NK-92 (cell line): ENCODE measurements at regions not wholly inside any gene's neighbourhood (a gene's known extent, or its start where the extent isn't known, plus 50 kb on each side); places are given as distances from the start of the nearest gene placed in this dataset.
"Not testable (repeated sequence)": the region's sequence is repeated elsewhere in the genome, so short reads cannot be mapped to it uniquely, and the experiment has no call there.

Experiments
- DNase-seq: peaks from one replicate; lab custom pipeline; 2025; ENCODE audit not compliant: unreplicated experiment; lab: John Stamatoyannopoulos, UW

DNA sequence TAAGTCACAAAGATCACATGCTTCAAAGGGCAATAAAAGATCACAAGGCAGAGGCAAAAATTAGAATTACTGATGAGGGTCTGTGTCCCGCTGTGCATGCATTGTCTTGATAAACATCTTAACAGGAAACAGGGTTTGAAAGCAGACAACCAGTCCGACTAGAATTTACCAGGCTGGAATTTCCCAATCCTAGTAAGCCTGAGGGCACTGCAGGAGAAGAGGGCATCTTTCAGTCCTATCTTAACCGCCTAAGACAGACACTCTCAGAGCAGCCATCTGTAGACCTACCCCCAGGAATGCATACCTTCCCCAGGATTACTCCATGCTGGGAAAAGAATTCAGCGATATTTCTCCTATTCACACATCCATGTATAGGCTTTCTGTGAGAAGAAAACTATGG is 465.8 kb upstream of the TMEFF2 start:
- DNase-seq, result not testable (repeated sequence)

DNA sequence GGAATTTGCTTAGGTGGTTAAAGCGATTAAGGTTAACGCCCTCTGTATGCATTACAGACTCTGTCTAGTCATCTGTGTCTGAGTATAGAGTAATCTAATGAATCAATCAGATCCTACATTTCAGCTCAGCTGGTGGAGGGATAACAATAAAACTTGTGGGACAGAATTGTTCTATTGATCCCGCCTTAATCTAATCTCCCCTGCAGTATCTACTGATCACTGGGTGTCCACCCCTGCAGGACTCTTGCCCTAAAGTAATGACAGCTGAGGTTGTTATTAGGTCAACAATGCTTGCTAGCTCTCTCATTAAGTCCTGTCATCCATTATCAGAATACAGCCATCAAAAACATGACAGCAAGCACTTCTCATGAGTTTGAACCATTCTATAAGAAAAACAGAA is 462.6 kb upstream of the TMEFF2 start:
- no peak for DNase-seq

- no peak for DNase-seq
These were observed 461.2 kb upstream of the TMEFF2 start for GRCh38 chr2:192655916-192656315.

- no peak for DNase-seq
These were observed 451.3 kb upstream of the TMEFF2 start for GRCh38 chr2:192645811-192646598.

- no peak for DNase-seq
These were observed 439.8 kb upstream of the TMEFF2 start for GRCh38 chr2:192634557-192634956.

GRCh38 chr2:192628017-192628416 is 433.3 kb upstream of the TMEFF2 start:
- no peak for DNase-seq

DNA sequence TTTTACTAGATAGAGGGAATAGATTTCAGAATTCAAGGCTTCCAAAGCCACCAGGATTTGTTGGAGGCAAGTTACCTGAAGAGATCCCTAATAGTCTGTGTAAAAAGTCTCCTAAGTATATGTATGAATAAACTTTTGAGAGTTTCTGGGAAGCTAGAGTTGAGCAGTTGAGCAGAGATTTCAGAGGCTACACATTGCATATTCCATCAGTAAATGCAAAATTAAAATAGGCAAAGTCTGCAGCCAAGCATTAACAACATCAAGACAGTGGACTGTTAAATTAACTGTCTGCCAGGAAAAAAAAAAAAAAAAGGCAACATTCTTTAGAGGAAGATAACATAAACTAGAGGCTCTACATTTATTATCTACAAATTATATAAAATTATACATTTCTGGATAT is 420.4 kb upstream of the TMEFF2 start:
- no peak for DNase-seq

GRCh38 chr2:192604295-192604694 is 409.6 kb upstream of the TMEFF2 start:
- DNase-seq, result no peak

- DNase-seq, result not testable (repeated sequence)
These were observed 403.9 kb upstream of the TMEFF2 start for GRCh38 chr2:192598649-192599048.

DNA sequence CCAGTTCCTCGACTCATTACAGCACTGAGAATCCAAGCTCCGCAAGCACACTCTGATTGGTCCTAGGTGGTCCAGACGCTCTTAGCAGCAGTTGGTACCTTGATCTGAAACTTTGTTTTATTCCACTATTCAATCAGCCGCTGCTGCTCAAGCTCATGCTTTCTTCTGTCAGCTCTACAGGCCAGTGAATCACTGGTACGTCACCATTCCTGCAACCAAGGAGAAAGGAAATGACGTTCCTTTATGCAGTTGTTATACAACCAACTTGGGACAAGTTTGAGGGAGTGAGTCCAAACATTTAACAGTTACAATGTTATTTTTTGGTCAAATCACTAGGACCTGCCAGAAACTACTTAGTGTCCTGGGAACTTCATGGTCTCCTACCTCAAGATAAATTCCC is 398.8 kb upstream of the TMEFF2 start:
- DNase-seq, result no peak

DNA sequence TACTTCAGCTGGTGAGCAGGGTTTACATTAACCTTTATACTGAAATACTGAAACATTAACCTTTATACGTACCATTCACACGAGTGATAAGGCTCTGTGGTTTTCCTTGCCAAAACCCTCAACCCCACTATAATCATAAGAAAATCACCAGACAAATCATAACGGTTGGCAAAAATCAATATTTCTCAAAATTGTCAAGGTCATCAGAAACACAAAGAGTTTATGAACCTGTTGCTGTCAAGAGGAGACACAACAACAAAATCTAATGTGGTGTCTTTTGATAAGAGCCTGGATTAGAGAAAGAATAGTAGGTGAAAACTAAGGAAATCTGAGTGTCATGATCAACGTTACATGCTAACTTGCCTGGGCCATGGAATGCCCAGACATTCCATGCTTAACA is 396.9 kb upstream of the TMEFF2 start:
- no peak for DNase-seq

DNA sequence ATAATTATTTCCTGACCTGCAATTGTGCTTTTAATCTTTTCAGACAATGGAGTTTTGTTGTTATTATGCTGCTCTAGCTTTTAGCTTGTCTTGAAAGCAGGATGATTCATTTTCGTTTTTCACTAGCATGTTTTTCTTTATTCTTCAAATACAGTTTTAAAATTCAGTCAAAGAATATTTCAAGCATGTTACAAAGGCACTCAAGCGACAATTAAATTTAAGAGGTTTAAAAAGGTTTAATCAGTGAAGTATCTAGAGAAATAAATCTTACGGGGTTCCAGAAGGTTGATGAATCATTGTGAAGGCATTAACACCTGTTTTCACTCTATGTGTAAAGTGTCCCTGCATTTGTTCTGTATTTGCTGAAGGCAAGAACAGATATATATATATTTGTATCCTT is 390.7 kb upstream of the TMEFF2 start:
- DNase-seq, result no peak

DNA sequence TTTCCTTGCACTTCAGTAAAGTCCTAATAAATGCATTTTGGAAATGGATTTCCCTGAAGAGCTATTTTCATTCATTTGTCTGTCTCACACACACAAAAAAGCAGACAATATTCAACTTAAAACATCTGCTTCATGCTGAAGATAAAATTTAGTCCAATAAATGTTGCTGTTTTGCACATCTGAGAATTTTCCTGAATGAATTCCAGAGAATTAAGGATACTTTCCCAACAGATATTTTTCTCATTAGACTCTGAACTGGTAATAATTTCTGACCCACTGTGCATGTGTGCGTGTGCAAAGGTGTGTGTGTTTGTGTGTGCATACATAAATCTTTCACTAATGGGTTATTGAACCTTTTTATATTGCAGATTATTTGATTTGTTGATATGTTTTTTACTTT is 390.2 kb upstream of the TMEFF2 start:
- no peak for DNase-seq

GRCh38 chr2:192579965-192580700 is 385.4 kb upstream of the TMEFF2 start:
- no peak for DNase-seq

GRCh38 chr2:192578780-192579179 is 384.0 kb upstream of the TMEFF2 start:
- DNase-seq, result no peak

- DNase-seq, result no peak
These were observed 383.0 kb upstream of the TMEFF2 start for GRCh38 chr2:192577706-192578105.

- no peak for DNase-seq
These were observed 379.8 kb upstream of the TMEFF2 start for GRCh38 chr2:192574552-192574951.

GRCh38 chr2:192571636-192572035 is 376.9 kb upstream of the TMEFF2 start:
- no peak for DNase-seq

GRCh38 chr2:192570788-192571187 is 376.1 kb upstream of the TMEFF2 start:
- DNase-seq, result no peak

GRCh38 chr2:192566863-192567262 is 372.1 kb upstream of the TMEFF2 start:
- no peak for DNase-seq

GRCh38 chr2:192560326-192560725 is 365.6 kb upstream of the TMEFF2 start:
- DNase-seq, result no peak

- DNase-seq, result no peak
These were observed 364.9 kb upstream of the TMEFF2 start for GRCh38 chr2:192559587-192559986.

- no peak for DNase-seq
These were observed 363.9 kb upstream of the TMEFF2 start for GRCh38 chr2:192558637-192559036.
